Erythroblast (primary cell): ENCODE measurements at regions not wholly inside any gene's neighbourhood (a gene's known extent, or its start where the extent isn't known, plus 50 kb on each side); places are given as distances from the start of the nearest gene placed in this dataset.
A peak's percentile ranks its signal among the peaks of the same experiment; 100 is the strongest.
"Not testable (repeated sequence)": the region's sequence is repeated elsewhere in the genome, so short reads cannot be mapped to it uniquely, and the experiment has no call there.

Experiments
- DNase-seq, 2 experiments: peaks; one replicate each; lab custom pipeline; 2025; lab: John Stamatoyannopoulos, UW
- GATA1 ChIP-seq: IDR thresholded peaks from 2 replicates; pipeline ENCODE4 v1.6.1; 2011; ENCODE audit warnings: low read depth, mild to moderate bottlenecking, control low read depth, low read length, moderate library complexity
- POLR2A ChIP-seq: IDR thresholded peaks from 2 replicates; pipeline ENCODE4 v1.6.1; 2011; ENCODE audit warnings: mild to moderate bottlenecking, low read length

DNA sequence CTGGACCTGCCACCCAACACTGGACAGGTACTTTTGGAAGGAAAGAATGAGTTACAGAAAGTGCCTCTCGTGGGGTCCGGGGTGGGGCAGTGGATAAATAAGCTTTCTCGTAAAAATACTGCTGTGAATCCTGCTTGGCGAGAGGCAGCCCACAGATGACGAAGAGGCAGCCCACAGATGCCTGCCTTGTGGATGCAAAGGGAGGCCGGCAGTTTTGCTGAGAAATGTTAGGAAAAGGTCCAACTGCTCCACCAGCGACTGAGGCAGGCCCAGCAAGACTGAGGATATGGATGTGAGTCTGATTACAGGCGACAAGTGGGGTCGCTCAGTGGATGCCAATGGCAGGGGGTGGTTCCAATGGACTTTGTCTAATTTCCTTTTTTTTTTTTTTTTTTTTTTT is 79.1 kb upstream of the PPP1R26 start:
- no peak for DNase-seq
- TF ChIP-seq POLR2A (no peak), GATA1 (no peak)

DNA sequence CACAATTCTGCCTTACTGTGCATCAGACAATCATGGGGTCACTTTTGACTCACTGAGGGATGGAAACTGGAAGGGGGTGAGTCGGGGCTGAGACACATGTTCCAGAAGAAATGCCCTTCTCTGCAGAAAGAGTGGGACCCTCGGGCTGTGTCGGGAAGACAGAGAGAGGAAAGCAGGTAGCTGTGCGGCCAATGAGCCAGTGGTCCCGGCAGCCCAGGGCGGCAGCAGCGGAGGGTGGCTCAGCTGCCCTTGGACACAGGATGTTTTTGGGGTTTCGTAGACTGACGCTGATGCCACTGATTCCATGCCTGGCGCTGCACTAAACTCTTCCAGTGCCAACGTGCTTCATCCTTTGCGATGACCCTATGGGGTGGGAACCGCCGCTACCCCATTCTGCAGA is 78.4 kb upstream of the PPP1R26 start:
- DNase-seq, result no peak
- TF ChIP-seq GATA1 (no peak), POLR2A (no peak)

DNA sequence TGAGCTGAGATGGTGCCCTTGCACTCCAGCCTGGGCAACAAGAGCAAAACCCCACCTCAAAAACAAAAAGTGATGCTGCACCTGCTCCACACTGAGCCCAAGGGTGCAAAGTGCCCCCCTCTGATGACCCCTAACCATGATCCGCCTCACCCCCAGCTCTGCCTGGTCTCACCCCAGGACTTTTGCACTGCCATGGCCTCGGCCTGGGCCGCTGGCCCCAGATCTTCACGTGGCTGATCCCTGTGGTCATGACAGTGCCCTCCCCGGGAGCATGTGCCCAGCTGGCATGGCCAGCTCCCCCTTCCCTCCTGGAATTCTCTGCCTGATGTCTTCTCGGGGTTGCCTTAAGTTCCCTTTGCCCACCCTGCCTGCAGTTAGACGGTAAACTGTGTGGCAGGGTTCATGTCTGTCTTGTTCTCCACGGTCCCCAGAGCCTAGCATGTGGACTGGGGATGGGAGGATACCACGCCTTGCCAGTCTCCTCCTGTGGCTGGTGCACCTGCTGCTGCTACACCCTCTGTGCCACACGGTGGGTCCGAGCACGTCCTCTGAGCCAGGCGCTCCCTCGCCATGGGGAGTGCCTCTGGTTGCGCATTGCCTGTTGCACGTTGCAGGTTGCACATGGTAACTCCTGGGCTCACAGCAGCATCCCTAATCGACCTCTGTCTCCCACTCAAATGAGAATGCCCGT is 77.4 kb upstream of the PPP1R26 start:
- TF ChIP-seq POLR2A, result no peak
- TF ChIP-seq GATA1, result no peak
- no peak for DNase-seq

DNA sequence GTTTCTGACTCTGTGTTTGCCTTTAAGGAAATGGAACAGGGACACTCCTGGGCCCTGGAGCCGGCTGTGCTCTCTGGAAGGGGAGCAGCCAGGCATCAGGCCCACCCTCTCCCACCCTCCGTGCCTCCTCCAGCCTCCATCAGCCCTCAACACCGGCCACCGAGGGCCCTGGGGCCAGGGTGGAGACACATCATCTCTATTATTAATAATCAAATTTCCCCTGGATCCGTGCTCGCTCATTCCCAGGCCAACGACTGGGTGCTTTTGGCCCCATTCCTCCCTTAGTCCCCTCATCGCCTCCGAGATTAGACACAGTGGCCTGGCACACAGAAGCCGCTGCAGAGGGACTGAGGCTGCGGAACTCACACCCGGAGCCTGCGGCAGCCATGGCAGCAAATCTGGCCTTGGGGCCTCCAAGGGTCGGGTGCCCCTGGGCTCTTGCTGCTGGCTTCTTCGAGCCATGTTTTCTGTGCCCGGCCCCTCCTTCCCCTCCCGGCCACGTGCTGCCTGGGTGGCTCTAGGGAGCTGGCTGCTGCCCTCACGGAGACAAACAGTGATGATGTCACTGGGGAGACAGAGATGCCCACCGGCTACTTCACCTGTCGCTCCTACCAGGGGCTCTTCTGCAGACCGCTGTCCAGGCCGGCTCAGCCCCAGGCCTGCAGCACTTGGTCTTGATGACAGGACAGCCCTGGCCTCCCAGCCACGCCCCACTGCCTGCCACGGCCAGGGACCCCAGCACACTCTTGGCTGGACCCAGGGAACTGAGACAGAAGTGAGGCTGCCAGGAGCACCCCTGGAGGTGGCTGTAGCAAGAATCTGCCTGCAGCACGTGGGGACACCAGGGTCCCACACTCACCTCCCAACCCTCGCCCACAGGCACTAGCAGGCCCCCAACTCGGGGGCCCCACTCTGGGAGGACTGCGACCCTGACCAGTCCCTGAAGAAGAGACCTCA is 76.6 kb upstream of the PPP1R26 start:
- TF ChIP-seq POLR2A, result no peak
- TF ChIP-seq GATA1, result no peak
- DNase-seq, result no peak

DNA sequence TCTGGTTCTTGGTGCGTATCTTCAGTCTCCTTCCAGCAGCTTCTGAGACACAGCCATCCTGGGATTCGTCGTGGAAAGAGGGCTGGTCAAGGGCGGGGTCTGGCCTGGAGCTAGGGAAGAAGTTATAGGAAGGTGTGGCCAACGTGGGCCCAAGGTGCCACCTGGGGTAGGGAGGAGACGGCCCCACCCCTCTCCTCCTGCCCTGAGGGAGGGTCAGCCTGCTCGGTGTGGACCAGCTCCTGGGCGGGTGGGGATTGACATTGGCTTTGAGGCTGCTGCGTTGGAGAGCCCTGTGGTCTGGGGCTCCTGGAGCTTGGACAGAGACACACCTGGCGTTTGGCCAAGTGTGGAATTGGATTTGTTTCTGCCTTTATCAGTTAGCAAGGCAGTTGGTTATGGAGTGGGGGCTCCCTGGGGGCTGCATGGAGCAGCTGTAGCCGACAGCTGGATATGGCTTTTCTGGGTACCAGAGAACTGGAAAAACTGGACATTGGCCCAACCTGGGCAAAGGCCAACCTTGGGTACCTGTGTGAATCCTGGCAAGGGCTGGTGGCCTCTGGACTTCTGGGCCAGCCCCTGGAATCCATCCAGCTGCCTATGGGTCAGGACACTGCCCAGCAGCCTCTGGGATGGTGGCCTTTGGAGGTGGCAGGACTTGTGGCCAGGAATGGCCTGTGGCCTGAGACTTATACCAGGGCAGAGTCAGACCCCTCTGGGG is 75.7 kb upstream of the PPP1R26 start:
- no peak for DNase-seq
- no peak for TF ChIP-seq GATA1
- TF ChIP-seq POLR2A, result no peak

DNA sequence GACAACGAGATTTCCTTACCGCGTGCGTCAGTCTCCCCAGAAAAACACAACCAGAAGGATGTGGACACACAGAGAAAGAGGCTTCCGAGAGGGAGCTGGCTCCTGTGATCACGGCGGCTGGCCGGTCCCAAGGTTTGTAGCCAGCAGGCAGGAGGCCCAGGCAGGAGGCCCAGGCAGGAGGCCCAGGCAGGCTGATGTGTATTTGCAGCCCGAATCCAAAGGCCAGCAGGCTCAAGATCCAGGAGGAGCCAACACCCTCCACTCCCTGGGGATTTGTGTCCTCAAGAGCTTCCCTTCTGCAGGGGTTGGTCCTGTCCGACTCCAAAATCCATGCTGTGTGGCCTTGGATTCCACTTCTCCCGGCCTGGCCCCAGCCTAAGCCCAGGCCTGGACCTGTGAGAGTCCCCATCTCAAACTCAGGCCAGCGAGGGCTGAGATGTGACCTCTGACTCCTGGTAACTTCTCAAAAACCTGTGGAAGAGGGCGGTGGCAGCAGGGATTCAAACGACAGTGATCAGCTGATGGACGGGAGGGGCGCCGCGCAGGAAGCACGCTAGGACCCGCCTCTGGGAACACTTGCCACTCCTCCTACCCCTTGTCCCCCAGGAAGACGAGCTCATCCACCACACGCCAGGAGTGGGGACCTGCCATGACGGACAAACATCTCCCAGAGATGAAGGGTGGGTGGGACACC is 75.0 kb upstream of the PPP1R26 start:
- DNase-seq, result no peak
- TF ChIP-seq POLR2A, result no peak
- no peak for TF ChIP-seq GATA1

DNA sequence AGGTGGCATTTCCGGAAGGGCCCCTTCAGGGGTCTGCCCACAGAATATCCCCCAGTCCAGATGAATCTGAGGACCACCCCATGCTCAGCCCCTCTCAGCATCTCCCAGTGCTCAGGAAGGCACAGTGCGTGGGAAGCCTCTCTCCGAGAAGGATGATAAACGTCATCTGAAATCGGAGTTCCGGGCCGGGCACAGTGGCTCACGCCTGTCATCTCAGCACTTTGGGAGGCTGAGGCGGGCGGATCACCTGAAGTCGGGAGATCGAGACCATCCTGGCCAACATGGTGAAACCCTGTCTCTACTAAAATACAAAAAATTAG is 74.5 kb upstream of the PPP1R26 start:
- not testable (repeated sequence) for DNase-seq

DNA sequence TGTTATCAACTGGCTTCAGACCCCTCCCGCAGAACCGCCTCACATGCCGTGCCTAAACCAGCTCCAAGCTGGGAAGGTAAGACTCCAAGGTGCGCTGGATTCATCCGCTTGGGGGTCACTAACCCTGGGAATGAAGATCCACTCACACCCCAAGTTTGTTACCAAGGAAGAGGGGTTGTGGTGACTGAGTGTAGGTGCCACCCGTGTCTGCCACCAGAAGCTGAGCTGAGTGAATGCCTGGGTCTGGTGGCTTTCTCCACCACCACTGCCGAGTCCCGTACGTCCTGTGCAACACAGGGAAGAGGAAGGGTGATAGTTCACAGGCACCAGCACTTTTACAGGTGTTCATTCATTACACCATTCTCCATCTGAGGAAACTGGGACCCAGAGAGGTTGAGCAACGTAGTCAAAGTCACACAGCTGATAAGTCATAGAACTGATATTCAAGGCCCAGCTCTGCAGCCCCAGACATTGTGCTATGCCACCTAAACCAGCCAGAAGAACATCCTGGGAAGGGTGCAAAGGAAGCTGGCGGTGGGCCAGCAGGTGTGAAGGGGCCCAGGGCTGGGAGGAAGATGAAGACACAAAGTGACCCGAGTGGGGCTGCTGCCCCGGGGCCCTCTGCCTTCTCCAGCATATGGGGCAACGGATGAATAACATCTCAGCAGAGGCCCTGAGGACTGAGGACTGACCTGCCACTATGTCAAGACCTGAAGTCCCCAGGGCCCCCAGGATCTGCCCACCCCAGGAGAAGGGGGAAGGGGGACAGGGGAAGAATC is 70.9 kb upstream of the PPP1R26 start:
- no peak for DNase-seq
- TF ChIP-seq POLR2A (no peak), GATA1 (no peak)

DNA sequence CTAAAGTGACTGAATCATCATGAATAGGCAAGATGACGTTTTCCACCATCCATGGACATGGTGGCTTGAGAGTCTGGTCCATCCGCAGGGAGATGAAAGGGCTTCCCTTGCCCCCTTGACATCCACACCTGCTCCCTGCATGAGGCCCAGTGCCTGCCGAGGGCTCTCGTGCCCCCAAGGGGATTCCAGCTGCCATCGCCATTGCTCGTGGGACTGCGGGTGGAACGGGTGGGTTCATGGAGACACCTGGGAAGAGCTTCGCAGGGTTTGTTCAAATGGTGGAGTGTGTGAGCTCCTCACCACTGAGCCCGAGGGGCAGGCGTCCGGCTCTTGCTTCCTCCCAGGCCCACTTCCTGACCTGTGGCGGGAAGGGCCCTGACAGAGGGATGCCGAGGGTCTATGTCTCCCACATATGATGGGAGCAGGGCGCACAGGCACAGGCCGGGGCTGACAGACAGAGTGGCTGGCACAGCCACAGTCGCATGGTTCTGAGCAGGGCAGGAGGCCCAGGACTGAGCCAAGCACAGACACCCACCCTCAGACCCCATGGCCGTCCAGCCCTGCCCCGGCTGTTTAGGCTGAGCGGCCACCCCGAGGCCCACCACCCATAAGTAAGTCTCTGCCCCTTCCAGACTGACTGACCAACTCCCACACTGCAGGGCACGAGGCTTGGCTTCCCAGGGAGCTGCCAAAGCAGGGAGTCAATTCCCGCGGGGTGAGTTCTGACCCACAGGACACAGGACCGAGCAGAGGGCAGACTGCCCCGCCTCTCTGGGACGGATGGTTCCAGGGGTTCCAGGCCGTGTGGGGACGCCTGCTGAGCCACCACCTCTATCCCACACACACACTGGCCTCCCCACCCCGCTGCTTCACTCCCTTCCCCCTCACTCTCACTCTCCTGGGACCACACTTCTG is 70.0 kb upstream of the PPP1R26 start:
- TF ChIP-seq POLR2A, result no peak
- DNase-seq, result no peak

DNA sequence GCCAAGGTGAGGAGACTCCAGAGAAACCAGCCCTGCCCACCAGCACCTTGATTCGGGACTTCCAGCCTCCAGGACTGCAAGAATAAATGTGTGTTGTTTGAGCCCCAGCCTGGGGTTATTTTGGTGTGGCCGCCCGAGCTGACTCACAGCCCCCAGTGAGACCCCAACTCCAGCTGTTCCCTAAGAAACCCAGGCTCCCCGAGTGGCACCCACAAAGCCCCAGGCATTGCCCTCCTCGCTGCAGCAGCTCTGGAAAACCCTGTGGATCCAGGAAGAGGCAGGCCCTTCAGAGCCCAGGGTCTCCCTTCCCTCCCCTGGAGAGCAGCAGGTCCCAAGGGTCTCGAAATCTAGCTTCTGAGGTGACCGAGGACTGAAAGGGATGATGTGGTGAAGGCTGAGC is 69.2 kb upstream of the PPP1R26 start:
- DNase-seq, result no peak
- TF ChIP-seq GATA1 (no peak), POLR2A (no peak)

DNA sequence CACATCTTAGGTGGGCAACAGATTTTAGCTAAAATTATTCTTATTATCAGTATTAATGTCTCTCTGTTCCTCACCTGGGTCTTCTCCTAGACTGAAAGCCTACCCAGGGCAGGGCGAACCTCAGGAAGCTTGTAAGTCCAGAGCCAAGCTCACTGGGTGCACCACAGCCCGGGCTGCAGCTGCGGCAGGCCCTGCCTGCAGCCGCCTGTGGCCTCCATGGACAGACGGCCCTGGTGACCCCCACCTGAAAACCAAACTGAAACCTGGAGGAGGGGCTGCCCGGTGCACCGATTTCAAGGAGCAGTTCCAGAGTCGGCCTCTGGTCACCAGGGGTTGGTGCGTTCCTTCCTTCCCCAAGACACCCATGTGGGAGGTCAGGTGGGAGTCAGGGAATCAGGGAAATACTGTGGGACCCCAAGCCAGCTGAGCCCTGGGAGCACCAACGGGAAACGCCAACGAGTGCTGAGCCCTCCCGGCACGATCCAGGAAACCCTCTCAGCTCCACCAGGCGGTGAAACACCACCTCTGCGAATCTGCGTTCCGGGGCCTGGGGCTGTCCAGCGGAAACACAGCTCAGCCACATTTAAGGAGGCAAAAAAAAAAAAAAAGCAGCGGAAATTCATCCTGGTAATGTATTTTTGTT is 68.6 kb upstream of the PPP1R26 start:
- no peak for DNase-seq
- TF ChIP-seq POLR2A (no peak), GATA1 (no peak)

DNA sequence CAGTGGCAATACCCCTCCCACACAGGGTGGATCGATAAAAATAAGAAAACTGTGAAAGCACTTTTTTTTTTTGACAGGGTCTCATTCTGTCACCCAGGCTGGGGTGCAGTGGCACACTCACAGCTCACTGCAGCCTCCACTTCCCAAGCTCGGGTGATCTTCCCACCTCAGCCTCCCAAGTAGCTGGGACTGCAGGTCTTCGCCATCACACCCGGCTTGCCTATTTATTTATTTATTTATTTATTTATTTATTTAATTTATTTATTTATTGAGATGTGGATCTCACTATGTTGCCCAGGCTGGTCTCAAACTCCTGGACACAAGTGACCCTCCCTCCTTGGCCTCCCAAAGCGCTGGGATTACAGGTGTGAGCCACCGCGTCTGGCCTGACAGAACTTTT is 68.0 kb upstream of the PPP1R26 start:
- not testable (repeated sequence) for DNase-seq

DNA sequence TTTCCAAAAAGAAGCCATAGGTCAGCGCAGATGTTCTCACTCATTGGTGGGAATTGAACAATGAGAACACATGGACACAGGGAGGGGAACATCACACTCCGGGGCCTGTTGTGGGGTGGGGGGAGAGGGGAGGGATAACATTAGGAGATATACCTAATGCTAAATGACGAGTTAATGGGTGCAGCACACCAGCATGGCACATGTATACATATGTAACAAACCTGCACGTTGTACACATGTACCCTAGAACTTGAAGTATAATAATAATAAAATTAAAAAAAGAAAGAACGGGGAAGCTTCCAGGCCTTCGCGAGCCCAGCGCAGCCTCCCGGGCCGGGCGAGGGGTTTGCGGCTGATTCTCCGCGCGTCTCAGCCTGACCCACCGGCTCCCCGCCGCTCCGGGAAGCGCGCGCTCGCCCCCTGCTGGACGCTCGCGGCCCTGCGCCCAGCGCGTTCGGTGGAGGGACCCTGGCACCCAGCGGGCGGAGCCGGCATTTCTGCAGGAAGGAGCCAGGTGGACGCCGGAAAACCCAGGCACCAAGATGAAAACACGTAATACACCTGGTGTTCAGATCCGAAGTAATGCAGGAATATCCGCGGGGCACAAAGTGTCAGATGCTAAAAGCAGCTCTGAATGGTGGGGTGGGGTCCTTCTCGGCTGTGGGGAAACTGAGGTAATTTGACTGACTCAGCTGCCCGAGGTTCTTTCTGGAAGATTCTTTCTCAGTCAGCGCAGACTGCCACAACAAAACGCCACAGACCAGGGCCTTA is 67.1 kb upstream of the PPP1R26 start:
- DNase-seq, result peak; percentile 58 to 77
